Esophagus squamous epithelium (tissue), 5 donors: ENCODE measurements at regions not wholly inside any gene's neighbourhood (a gene's known extent, or its start where the extent isn't known, plus 50 kb on each side); places are given as distances from the start of the nearest gene placed in this dataset.

Experiments
- DNase-seq: peaks from one replicate; lab custom pipeline; 2025; lab: John Stamatoyannopoulos, UW
- H3K27ac ChIP-seq, 4 donors: fragments of 200-600 bp; sonication (generic); one replicate each; pipeline ENCODE4 v1.5.1; 2016 to 2019; ENCODE audit warnings: mild to moderate bottlenecking in 1 of 4
- H3K27me3 ChIP-seq, 4 donors: fragments of 200-600 bp; sonication (generic); 1 replicate in 3 of 4; 2 replicates in 1 of 4; pipeline versions ENCODE4 v1.5.1 to v1.6.0; 2017 to 2021; ENCODE audit warnings: antibody characterized with exemption in 1 of 4
- H3K36me3 ChIP-seq, 3 donors: fragments of 200-600 bp; sonication (generic); one replicate each; pipeline ENCODE4 v1.5.1; 2016 to 2019
- H3K4me1 ChIP-seq, 3 donors: fragments of 200-600 bp; sonication (generic); one replicate each; pipeline ENCODE4 v1.5.1; 2017 to 2019
- H3K4me3 ChIP-seq, 4 donors: fragments of 200-600 bp; sonication (generic); 1 replicate in 3 of 4; 2 replicates in 1 of 4; pipeline ENCODE4 v1.5.1; 2016 to 2019; ENCODE audit warnings: mild to moderate bottlenecking in 2 of 4, moderate library complexity in 1 of 4
- H3K9me3 ChIP-seq, 3 donors: fragments of 200-600 bp; sonication (generic); one replicate each; pipeline ENCODE4 v1.5.1; 2016 to 2019
- CTCF ChIP-seq, 6 experiments: fragments of 450-650 bp in 4 of 6; fragments of 200-600 bp in 2 of 6; sonication (generic) in 2 of 6; IDR thresholded peaks; one replicate each; pipeline ENCODE4 v1.5.1; 2016 to 2019; ENCODE audit warnings: antibody characterized with exemption in 6 of 6, mild to moderate bottlenecking in 4 of 6, moderate library complexity in 4 of 6
- POLR2A ChIP-seq, 4 donors: fragments of 450-650 bp; IDR thresholded peaks; one replicate each; pipeline ENCODE4 v1.6.1; 2017; ENCODE audit warnings: antibody characterized with exemption in 4 of 4, mild to moderate bottlenecking in 4 of 4, moderate library complexity in 3 of 4
- WGBS, 2 donors: methylation state at CpG; one replicate each; pipeline ENCODE4 v1.1.5; 2018; 5-methylcytosine and 5-hydroxymethylcytosine counted together
- intact Hi-C: fragments of 100-400 bp; cut with DNase I; formaldehyde crosslinking; loops from one replicate; pipeline ENCODE4 v1.15.0; 2022
- donor health status: DM: yes; HTN: yes; CAD: no.

GRCh38 chr5:171629628-171630349 lies 155.8 kb upstream of the SMIM23 start:
- WGBS, 2 donors, result 12 to 18% methylated on average over 7 to 13 of the region's 28 CpGs
- H3K9me3 ChIP-seq, result no peaks in the 10 kb centered on the region
- intact Hi-C loops, result no loop called here
- peaks cover 0 to 86% (median 0%) of the 10 kb centered on the region in 4 donors for H3K27me3 ChIP-seq
- TF ChIP-seq POLR2A (IDR thresholded peaks at IDR 0.05) (no peak), CTCF (IDR thresholded peaks at IDR 0.05) (peak in 5 of 6 experiments; percentile 15 to 48 (median 30))
- DNase-seq, result no peak
- peaks cover 0 to 13% (median 3%) of the 10 kb centered on the region in 3 donors for H3K4me1 ChIP-seq
- peak overlapping the region in 1 of 4 donors; percentile 22 for H3K4me3 ChIP-seq
- H3K36me3 ChIP-seq, result no peaks in the 10 kb centered on the region
- no peak overlapping the region for H3K27ac ChIP-seq

GRCh38 chr5:171630350-171631065 lies 155.1 kb upstream of the SMIM23 start:
- no peaks in the 10 kb centered on the region for H3K36me3 ChIP-seq
- TF ChIP-seq POLR2A (IDR thresholded peaks at IDR 0.05), result no peak
- TF ChIP-seq CTCF (IDR thresholded peaks at IDR 0.05), result no peak
- WGBS, 2 donors, result 36 to 49% methylated on average over 8 to 9 of the region's 11 CpGs
- peaks cover 0 to 85% (median 0%) of the 10 kb centered on the region in 4 donors for H3K27me3 ChIP-seq
- no peak for DNase-seq
- intact Hi-C loops, result no loop called here
- H3K4me3 ChIP-seq, result no peak overlapping the region
- no peak overlapping the region for H3K27ac ChIP-seq
- H3K9me3 ChIP-seq, result no peaks in the 10 kb centered on the region
- peaks cover 0 to 13% (median 3%) of the 10 kb centered on the region in 3 donors for H3K4me1 ChIP-seq

GRCh38 chr5:171632616-171633015 lies 153.0 kb upstream of the SMIM23 start:
- intact Hi-C loops, result no loop called here

GRCh38 chr5:171633776-171634470 lies 151.7 kb upstream of the SMIM23 start:
- Histone ChIP-seq H3K9me3 (no peaks in the 10 kb centered on the region), H3K4me1 (peaks cover 0 to 14% (median 3%) of the 10 kb centered on the region in 3 donors), H3K36me3 (no peaks in the 10 kb centered on the region), H3K27ac (no peak overlapping the region), H3K27me3 (peaks cover 0 to 95% (median 0%) of the 10 kb centered on the region in 4 donors), H3K4me3 (no peak overlapping the region)
- WGBS, 2 donors, result 45 to 55% methylated on average over 5 to 7 of the region's 7 CpGs
- intact Hi-C loops, result no loop called here
- no peak for DNase-seq
- TF ChIP-seq CTCF (IDR thresholded peaks at IDR 0.05) (no peak), POLR2A (IDR thresholded peaks at IDR 0.05) (no peak)

More at GRCh38 chr5:171632616-171633015, 153.0 kb upstream of the SMIM23 start:
- no peaks in the 10 kb centered on the region for H3K36me3 ChIP-seq
- H3K27me3 ChIP-seq, result peaks cover 0 to 90% (median 0%) of the 10 kb centered on the region in 4 donors
- 49 to 76% methylated on average over 3 of the region's 3 CpGs for WGBS, 2 donors
- no peaks in the 10 kb centered on the region for H3K9me3 ChIP-seq
- H3K4me1 ChIP-seq, result peaks cover 0 to 13% (median 3%) of the 10 kb centered on the region in 3 donors
- TF ChIP-seq CTCF (IDR thresholded peaks at IDR 0.05) (no peak), POLR2A (IDR thresholded peaks at IDR 0.05) (no peak)
- H3K27ac ChIP-seq, result no peak overlapping the region
- DNase-seq, result no peak
- no peak overlapping the region for H3K4me3 ChIP-seq
